Astrocyte of the spinal cord (primary cell): ENCODE measurements at regions not wholly inside any gene's neighbourhood (a gene's known extent, or its start where the extent isn't known, plus 50 kb on each side); places are given as distances from the start of the nearest gene placed in this dataset.

Experiments used
- DNase-seq: peaks from one replicate; pipeline ENCODE4 v3.0.0; 2011; ENCODE audit warnings: low read depth, low spot score
- H3K4me3 ChIP-seq: 2 replicates; pipeline ENCODE4 v1.5.1; 2011; ENCODE audit warnings: low read depth, mild to moderate bottlenecking, low read length, moderate library complexity
- in situ Hi-C: cut with HindIII; loops from 2 replicates; pipeline ENCODE4 v1.10.0; 2017; ENCODE audit warnings: low sequenced_read_pairs
- TF ChIP-seq, protein P1 (sequence below): IDR thresholded peaks from 2 replicates; pipeline ENCODE4 v1.5.1; 2012; ENCODE audit warnings: low read depth, mild to moderate bottlenecking, low read length, inconsistent platforms

DNA sequence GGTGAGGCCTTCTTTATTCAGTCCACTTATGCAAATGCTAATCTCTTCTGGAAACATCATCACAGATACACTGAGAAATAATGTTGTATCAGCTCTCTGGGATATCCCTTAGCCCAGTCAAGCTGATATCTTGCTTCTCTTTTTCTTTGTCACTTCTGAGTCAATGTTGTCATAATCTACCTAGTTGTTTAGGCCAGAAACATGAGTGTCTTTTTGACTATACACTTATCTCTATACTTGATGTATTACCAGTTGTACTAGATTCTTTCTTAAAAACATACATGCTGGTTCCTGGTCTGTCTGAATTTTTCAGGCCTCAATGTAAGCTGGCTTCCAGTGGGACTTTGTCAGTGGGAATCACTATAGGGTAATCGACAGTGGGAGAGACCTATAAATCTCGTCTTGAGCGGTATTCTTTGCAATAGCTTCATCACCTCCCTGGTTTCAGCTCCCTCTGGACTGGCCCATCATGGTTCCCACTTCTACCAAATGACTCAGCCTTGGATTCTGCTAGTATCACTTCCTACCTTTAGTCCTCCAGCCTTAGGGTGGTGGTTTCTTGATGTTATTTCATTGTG is 135.2 kb upstream of the CYYR1 start:
- H3K4me3 ChIP-seq: no peak overlapping the region
- TF ChIP-seq, protein P1, sequence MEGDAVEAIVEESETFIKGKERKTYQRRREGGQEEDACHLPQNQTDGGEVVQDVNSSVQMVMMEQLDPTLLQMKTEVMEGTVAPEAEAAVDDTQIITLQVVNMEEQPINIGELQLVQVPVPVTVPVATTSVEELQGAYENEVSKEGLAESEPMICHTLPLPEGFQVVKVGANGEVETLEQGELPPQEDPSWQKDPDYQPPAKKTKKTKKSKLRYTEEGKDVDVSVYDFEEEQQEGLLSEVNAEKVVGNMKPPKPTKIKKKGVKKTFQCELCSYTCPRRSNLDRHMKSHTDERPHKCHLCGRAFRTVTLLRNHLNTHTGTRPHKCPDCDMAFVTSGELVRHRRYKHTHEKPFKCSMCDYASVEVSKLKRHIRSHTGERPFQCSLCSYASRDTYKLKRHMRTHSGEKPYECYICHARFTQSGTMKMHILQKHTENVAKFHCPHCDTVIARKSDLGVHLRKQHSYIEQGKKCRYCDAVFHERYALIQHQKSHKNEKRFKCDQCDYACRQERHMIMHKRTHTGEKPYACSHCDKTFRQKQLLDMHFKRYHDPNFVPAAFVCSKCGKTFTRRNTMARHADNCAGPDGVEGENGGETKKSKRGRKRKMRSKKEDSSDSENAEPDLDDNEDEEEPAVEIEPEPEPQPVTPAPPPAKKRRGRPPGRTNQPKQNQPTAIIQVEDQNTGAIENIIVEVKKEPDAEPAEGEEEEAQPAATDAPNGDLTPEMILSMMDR: no peak
- in situ Hi-C loops: no loop called here
- DNase-seq: no peak

DNA sequence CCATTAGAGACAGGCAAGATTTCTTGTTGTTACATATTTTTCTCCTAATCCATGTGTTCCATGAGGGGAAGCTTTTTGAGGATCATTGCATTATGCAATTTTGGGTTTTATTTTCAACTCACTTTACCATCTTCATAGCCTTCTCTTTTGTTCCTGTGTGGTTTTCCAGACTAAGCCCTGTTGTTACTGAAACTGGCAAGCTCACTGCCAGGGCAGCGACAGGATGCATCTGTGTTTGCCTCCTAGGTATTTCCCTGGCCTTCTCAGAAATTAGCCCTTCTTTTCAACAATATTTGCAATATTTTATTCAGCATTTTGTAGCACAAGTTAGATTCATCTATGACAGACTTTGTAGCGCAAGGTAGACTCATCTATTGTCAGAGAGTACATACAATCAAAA is 134.2 kb upstream of the CYYR1 start:
- TF ChIP-seq, protein P1: no peak
- no peak overlapping the region for H3K4me3 ChIP-seq
- in situ Hi-C loops: no loop called here
- no peak for DNase-seq

DNA sequence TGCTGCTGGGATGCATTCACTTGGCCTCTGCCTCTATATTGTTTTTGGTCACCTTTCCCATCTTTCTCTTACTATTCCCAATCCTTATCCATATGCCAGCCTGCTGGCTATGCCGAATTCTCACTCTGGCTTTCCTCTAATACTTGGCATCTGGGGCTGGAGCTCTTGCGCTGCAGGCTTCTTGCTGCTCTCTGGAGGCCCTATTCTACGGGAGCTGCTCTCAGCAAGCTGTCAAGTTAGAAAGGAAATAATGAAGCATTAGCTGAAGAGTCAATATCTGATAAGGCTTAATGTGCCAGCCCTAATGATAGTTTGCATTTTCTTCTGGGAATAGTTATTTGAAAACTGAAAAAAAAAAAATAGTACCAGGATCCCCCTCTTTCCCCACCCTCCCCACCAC is 125.3 kb upstream of the CYYR1 start:
- H3K4me3 ChIP-seq: no peak overlapping the region
- in situ Hi-C loops: no loop called here
- no peak for DNase-seq
- TF ChIP-seq, protein P1: no peak

DNA sequence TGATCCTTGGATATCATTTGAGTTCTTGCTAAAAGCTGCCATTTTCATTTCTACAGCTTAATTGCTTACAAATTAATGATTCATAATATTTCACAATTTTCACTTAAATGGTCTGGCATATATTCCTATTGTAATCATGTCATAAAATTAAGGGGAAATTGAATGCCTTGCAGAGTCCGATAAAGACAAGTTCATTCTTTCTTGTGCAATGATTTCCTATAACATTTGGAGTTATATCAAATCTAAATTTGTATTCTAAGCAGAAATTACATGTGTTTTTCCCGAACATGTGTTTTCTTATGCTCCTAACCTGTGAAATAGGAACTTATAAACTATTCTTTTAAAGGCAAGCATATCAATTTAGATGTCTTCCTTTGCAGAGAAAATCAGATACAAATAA is 118.3 kb upstream of the CYYR1 start:
- DNase-seq: no peak
- in situ Hi-C loops: no loop called here
- no peak overlapping the region for H3K4me3 ChIP-seq
- TF ChIP-seq, protein P1: no peak

DNA sequence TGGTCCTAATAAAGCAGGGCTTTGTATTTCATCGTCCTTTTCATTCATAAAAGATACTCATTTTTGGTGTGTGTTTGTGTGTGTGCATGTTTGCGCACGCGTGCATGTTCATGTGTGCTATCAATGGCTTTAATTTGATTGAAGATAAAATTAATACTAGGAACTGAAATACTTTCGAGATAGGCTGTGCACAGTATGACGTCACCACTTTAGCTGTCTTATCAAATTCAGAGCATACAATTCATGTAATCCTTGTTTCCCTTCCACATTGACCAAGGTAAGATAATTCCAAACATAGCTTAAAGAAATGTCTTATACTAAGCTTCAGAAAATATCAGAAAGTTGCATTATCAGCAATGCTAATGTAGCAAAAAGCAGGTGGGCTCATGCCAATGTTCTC is 113.6 kb upstream of the CYYR1 start:
- DNase-seq: no peak
- H3K4me3 ChIP-seq: no peak overlapping the region
- in situ Hi-C loops: no loop called here
- TF ChIP-seq, protein P1: no peak

DNA sequence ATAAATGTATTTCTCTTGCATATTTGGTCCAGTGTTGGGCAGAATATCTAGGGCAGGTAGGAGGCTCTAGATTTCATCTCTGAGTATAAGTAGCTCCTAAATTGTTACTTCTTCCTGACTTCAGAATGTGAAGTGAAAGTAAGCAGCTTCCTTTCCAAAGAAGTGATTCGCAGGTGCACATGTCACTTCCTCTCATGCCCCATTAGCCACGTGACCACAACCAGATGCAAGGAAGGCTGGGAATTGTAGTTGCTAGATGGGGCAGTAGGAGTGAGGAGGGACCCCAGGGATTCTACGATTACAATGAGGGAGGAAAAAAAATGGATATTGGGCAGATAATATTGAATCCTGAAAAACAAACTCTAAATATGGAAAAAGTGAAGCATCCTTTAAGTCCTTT is 113.2 kb upstream of the CYYR1 start:
- no peak overlapping the region for H3K4me3 ChIP-seq
- peak; percentile 18 for DNase-seq
- TF ChIP-seq, protein P1: no peak
- in situ Hi-C loops: no loop called here

DNA sequence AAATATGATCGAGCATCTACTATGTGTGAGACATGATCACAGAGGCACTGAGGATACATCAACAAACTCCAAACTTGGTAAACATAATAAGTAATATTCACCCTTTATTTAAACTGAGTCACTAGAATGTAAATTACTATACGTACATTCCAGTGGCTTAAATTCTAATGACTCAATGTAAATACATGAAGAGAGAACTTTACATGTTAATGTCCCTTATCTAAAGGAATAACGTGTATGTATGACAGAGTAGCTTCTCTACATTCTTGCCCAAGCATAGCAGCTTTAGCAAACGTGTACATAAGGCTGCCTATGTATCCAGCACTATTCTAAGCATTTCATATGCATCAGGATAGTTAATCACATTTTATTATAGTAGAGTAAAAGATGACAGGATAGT is 111.8 kb upstream of the CYYR1 start:
- DNase-seq: no peak
- in situ Hi-C loops: no loop called here
- TF ChIP-seq, protein P1: no peak
- no peak overlapping the region for H3K4me3 ChIP-seq
